Stimulated activated naive CD8-positive, alpha-beta T cell treated with anti-CD3 and anti-CD28 coated beads, Interleukin-15, amount 100 ng/mL, for 72 hours (primary cell): ENCODE measurements at regions not wholly inside any gene's neighbourhood (a gene's known extent, or its start where the extent isn't known, plus 50 kb on each side); places are given as distances from the start of the nearest gene placed in this dataset.

ENCODE experiments used
- ATAC-seq: fragments of 150-1000 bp; cut with Tn5 transposase; 2 replicates; pipeline ENCODE4 v1.10.0; 2021; ENCODE audit warnings: mild to moderate bottlenecking, moderate library complexity
- DNase-seq, 2 donors: peaks; one replicate each; pipeline ENCODE4 v3.0.0; 2021 to 2022
- H3K27ac Mint-ChIP-seq, 2 donors: one replicate each; pipeline ENCODE4 v1.8.0; 2022; ENCODE audit warnings: mild to moderate bottlenecking in 2 of 2, mixed read lengths in 2 of 2, moderate library complexity in 2 of 2
- H3K27me3 Mint-ChIP-seq: one replicate; pipeline ENCODE4 v1.8.0; 2022; ENCODE audit warnings: mixed read lengths
- H3K4me1 Mint-ChIP-seq: one replicate; pipeline ENCODE4 v1.8.0; 2022; ENCODE audit warnings: mild to moderate bottlenecking, mixed read lengths
- H3K4me3 Mint-ChIP-seq, 2 donors: one replicate each; pipeline ENCODE4 v1.8.0; 2022; ENCODE audit warnings: mild to moderate bottlenecking in 2 of 2, mixed read lengths in 2 of 2, moderate library complexity in 1 of 2
- H3K9me3 Mint-ChIP-seq, 2 donors: one replicate each; pipeline ENCODE4 v1.8.0; 2022; ENCODE audit warnings: mixed read lengths in 2 of 2

DNA sequence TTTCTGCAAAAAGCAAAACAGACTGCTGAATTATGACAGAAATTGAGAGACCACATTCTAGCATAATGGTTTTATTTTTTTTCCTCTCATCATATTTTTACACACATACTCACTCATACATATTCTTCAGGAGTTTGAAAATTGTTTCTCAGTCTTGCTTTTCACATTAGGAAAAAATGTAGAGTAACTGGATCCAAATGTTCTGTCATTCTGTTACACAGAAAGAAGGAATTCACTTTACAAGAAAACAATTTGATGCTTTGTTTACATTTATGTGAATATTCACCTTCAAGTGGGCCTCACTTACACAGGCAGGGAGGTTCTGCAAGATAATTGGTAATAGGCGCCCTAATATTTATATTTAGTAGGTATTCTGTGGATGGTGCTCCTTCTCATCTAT is 82.0 kb downstream of the ARL4A start:
- no peaks in the 10 kb centered on the region for H3K4me1 Mint-ChIP-seq
- H3K27ac Mint-ChIP-seq = no peak overlapping the region
- peaks cover 0 to 10% of the 10 kb centered on the region in 2 donors for H3K9me3 Mint-ChIP-seq
- no peak for ATAC-seq
- no peak overlapping the region for H3K4me3 Mint-ChIP-seq
- no peak for DNase-seq
- H3K27me3 Mint-ChIP-seq = peaks cover 8% of the 10 kb centered on the region

DNA sequence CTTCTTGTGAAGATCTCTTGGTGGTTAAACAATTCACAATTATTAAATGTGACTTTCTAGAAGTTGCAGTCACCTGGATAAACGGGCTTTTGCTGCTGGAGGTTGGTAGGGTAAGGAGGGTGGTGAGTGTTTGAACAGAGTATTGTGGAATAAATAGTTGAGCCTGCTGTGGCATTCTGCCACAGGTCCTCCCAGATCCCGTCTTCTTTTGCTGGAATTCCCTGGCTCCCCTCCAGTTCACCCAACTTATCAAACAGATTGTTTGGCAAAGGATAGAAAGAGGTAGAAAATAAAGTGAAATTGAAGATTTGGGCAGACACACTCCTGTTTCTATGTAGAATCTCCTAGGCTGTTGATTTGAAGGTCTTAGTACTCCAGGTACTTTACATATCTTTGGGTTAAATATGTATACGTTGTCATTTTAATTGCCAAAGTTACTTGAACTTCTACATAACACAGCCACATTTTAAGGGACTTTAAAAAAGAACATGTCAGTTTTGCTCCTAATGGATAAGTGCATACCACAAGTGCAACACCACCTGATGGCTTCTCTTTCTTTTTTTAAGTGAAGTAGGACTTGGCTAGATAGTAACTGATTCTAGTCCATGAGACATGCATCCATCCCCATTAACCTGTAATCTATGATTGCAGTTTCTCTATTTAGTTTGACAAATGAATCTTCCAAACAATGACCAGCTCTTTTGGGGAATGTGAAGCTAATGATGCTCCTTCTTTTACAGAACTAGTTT is 83.0 kb downstream of the ARL4A start:
- H3K27me3 Mint-ChIP-seq = peaks cover 8% of the 10 kb centered on the region
- no peak overlapping the region for H3K4me3 Mint-ChIP-seq
- H3K27ac Mint-ChIP-seq = no peak overlapping the region

DNA sequence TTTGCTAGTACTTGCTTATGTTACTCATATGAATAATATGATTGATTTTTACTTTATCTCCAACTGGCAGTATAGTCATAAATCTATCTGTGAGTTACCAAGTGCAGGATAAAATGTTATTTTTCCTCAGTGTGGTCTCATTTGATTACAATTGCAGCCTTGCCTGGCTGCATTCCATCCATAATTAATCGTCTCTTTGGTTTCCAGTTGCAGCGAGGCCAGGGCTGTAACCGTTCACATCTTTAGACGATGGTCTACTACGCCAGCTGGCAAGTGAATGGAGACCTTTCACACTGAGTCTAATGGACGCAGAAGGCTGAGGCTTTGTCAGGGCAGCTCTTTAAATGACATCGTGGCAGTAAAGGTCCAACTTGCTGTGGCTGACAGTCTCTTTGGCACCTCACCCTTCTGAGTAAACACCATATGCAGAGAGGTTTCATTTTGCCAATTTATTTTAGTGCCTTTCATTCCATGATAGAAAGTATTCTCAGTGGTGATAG is 84.0 kb downstream of the ARL4A start:
- ATAC-seq (no peak), DNase-seq (no peak)
- Mint-ChIP-seq H3K9me3 (peaks cover 0 to 10% of the 10 kb centered on the region in 2 donors), H3K27me3 (peaks cover 8% of the 10 kb centered on the region), H3K4me3 (no peak overlapping the region), H3K27ac (no peak overlapping the region), H3K4me1 (no peaks in the 10 kb centered on the region)

More for the DNA sequence above, 83.0 kb downstream of the ARL4A start:
- Mint-ChIP-seq H3K9me3 (peaks cover 0 to 10% of the 10 kb centered on the region in 2 donors), H3K4me1 (no peaks in the 10 kb centered on the region)
- DNase-seq (no peak), ATAC-seq (no peak)

DNA sequence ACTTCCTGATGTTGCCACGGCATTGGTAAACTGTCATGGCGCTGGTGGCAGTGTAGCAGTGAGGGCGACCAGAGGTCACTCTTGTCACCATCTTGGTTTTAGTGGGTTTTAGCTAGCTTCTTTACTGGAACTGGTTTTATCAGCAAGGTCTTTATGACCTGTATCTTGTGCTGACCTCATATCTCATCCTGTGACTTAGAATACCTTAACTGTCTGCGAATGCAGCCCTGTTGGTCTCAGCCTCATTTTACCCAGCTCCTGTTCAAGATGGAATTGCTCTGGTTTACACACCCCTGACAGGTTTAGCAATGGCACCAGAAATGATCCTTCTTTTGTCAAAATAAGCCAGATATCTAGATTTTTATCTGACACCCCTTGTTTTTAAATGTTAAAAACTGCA is 85.3 kb downstream of the ARL4A start:
- peaks cover 0 to 10% of the 10 kb centered on the region in 2 donors for H3K9me3 Mint-ChIP-seq
- H3K27ac Mint-ChIP-seq = no peak overlapping the region
- no peak for ATAC-seq
- no peak for DNase-seq
- H3K27me3 Mint-ChIP-seq = peaks cover 8% of the 10 kb centered on the region
- H3K4me3 Mint-ChIP-seq = no peak overlapping the region
- H3K4me1 Mint-ChIP-seq = no peaks in the 10 kb centered on the region

DNA sequence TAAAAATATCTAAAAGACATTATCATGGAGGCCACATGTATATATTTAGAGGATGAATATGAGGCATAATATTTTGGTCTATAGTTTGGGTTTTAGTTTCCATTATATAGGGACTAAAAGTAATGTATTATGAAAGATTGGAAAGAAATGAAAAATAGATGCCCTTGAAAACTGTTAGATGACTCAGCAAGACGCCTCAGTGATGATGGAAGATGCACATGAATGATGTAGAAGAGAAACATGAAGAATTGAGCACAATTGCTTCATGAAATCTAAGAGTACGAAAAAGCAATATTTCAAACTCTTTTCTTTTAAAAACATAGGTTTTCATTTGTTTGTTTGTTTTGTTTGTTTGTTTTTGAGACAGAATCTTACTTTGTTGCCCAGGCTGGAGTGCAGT is 89.8 kb downstream of the ARL4A start:
- no peak for DNase-seq
- peaks cover 0 to 10% of the 10 kb centered on the region in 2 donors for H3K9me3 Mint-ChIP-seq
- H3K4me3 Mint-ChIP-seq = no peak overlapping the region
- no peaks in the 10 kb centered on the region for H3K4me1 Mint-ChIP-seq
- H3K27ac Mint-ChIP-seq = no peak overlapping the region
- ATAC-seq = no peak
- peaks cover 20% of the 10 kb centered on the region for H3K27me3 Mint-ChIP-seq

DNA sequence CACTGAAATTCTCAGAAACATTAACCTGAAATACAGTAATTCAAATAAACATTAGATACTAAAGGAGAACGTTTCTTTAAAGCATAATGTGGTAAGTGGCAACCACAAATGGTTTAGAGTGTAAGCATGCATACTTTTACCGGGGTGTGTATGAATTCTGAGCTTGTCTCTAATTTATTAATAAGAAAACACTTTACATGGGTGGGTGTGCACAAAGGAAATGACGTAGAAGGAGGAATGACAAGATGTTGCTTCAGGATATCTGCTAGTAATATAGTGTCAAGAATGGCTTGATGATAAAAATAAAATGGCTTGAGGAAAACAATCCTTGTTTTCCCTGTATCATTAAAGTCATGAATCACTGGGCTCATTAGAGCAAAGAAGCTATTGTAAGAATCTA is 92.5 kb downstream of the ARL4A start:
- H3K27ac Mint-ChIP-seq = no peak overlapping the region
- no peak for ATAC-seq
- H3K4me3 Mint-ChIP-seq = no peak overlapping the region
- DNase-seq = no peak
- H3K27me3 Mint-ChIP-seq = peaks cover 15% of the 10 kb centered on the region
- no peaks in the 10 kb centered on the region for H3K4me1 Mint-ChIP-seq
- no peaks in the 10 kb centered on the region for H3K9me3 Mint-ChIP-seq

DNA sequence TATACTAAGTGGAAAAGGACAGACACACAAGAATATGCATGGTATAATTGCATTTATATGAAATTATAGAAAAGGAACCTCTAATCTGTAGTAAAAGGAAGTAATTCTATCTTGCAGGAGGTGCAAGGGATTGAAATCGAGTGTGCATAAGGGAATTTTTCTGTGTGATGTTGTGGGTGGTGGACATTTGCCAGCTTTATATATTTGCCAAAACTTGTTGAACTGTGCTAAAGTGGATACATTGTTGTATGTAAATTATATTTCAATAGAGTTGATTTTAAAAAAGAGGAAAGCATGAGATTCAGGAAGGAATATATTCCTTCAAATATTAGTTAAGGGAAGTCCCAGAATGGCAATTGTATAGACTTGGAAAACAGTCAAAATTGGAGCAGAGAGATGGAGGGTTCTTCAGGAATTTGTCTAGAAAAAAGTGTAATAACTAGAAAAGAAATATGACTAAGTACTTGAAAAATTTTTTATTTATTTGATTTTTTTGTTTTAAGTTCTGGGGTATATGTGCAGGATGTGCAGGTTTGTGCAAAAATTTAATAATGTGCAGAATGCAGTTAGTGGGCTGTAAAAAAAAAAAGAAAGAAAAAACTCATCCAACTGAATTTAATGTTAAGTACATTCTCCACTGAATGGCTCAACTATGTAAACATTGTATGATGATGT is 96.1 kb downstream of the ARL4A start:
- DNase-seq (no peak), ATAC-seq (no peak)
- Mint-ChIP-seq H3K4me3 (no peak overlapping the region), H3K27ac (no peak overlapping the region), H3K27me3 (peaks cover 15% of the 10 kb centered on the region), H3K4me1 (no peaks in the 10 kb centered on the region), H3K9me3 (no peaks in the 10 kb centered on the region)

DNA sequence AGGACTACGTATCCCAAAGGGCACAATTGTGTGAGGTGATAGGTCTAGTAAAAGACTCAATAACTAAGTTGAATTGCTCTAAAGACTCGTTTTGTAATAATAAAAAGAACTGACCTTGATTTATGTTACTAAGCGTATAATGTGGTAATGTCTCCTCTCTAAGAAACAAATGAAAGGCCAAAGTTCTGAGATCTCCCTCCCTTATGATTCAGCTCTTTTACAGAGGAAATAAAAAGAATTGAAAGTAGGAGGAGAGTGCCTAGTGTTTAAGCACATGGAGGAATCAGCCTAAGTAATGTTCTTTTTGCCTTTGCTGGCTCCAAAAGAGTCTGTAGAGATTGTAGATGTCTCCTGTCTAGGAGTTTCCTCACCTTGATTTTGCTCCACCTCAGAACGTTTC is 98.0 kb downstream of the ARL4A start:
- ATAC-seq (no peak), DNase-seq (no peak)
- Mint-ChIP-seq H3K27me3 (peaks cover 8% of the 10 kb centered on the region), H3K4me1 (no peaks in the 10 kb centered on the region), H3K27ac (no peak overlapping the region), H3K9me3 (no peaks in the 10 kb centered on the region), H3K4me3 (no peak overlapping the region)

DNA sequence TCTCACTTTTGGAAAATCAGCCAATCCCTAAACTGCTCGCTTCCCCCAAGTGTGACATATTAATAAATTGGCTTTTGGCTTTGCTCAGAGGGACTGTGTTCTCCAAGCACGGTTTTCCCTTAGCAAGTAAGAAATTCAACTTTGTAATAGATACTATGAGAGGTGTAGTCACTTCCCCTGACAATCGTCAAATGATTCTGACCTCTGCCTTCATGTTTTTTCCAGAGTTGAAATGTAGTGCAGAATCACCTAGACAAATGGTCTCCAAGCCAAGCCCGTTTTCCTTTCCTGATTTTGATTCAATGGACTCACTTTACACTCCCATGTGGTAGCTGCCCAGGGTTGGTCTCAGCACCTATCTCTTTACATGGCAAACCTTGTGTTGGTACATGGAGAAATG is 99.1 kb downstream of the ARL4A start:
- H3K4me1 Mint-ChIP-seq = no peaks in the 10 kb centered on the region
- DNase-seq (no peak), ATAC-seq (no peak)
- H3K4me3 Mint-ChIP-seq = no peak overlapping the region
- H3K27ac Mint-ChIP-seq = no peak overlapping the region
- no peaks in the 10 kb centered on the region for H3K27me3 Mint-ChIP-seq
- no peaks in the 10 kb centered on the region for H3K9me3 Mint-ChIP-seq

DNA sequence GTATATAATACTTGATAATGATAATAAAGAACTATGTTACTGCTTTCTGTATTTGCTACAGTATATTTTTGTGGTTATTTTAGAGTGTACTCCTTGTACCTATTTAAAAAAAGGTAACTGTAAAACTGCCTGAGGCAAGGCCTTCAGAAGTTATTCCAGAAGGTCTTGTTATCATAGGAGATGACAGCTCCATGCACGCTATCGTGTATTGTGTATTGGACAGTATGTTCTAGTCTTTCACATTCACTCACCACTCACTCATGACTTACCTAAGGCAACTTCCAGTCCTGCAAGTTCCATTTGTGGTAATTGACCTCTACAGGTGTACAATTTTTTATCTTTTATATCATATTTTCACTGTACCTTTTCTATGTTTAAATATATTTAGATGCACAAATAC is 100.7 kb downstream of the ARL4A start:
- Mint-ChIP-seq H3K4me3 (no peak overlapping the region), H3K27ac (no peak overlapping the region), H3K4me1 (no peaks in the 10 kb centered on the region), H3K9me3 (no peaks in the 10 kb centered on the region), H3K27me3 (no peaks in the 10 kb centered on the region)
- no peak for DNase-seq
- no peak for ATAC-seq

DNA sequence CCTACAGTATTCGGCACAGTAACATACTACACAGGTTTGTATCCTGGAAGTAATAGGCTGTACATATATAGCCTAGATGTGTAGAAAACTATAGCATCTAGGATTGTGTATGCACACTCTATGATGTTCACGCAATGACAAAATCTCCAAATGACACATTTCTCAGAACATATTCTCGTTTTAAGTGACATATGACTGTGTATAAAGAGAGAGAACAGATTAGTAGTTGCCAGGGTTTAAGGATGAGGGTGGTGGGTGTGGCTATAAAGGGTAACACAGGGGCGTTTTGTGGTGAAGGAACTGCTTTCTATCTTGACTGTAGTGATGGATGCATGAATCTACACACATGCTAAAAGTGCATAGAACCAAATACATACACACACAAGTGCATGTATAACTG is 101.2 kb downstream of the ARL4A start:
- ATAC-seq (no peak), DNase-seq (no peak)
- no peaks in the 10 kb centered on the region for H3K27me3 Mint-ChIP-seq
- no peaks in the 10 kb centered on the region for H3K4me1 Mint-ChIP-seq
- H3K9me3 Mint-ChIP-seq = no peaks in the 10 kb centered on the region
- no peak overlapping the region for H3K4me3 Mint-ChIP-seq
- no peak overlapping the region for H3K27ac Mint-ChIP-seq

DNA sequence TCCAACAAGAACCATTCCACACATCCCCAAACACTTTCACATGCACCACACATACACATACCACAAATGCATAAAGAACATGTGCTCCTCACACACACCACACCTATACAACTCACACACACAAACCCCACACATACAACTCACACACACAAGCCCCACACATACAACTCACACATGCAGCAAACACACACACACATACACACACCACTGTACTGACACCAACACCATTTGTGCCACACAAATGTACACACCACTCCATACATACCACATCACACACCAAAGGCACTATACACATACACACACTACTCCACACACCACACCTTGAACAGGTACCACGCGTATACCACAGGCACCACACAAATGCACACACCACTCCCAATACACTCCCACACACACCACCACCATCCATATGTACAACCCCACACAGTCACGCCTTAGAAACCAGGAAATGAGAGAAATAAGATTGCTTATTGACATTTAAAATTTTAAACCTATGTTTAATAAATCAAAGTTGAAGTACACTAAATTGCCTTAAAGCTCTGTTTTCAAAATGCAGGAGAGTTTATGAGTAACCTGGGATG is 107.4 kb downstream of the ARL4A start:
- Mint-ChIP-seq H3K27ac (no peak overlapping the region), H3K9me3 (no peaks in the 10 kb centered on the region), H3K4me3 (no peak overlapping the region), H3K4me1 (no peaks in the 10 kb centered on the region), H3K27me3 (no peaks in the 10 kb centered on the region)
- DNase-seq (no peak), ATAC-seq (no peak)

DNA sequence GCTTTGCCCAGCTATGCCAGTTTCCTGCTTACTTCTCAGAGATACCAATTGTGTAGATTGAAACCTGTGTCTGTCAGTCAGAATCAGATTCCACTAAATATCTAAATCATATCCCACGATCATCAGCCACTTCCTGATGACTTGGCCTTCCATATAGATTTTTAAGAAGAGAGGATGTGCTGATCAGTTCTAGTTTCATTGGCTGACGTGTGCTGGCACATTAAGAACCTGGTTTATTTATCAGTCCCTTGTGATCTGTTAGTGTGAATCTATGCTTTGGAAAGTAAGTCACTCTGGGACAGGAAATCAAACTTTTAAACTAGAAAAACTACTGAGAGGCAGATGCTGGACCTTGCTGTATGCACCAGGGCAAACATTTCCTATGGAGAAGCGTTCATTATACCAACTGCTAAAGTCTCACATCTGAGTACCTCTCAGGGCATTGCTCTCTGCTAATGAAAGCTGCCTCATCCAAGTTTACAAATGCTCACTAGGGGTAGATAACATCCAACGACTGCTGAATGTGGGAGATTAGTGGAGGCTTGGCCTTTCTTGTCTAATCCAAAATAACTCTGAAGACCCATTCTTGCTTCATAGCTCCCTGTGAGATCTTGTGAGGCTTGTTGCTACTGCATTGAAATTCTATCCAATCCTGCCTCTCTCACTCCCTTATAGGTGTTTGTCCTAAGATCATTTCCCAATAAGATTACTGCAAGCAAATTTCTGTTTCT is 109.1 kb downstream of the ARL4A start:
- no peak overlapping the region for H3K4me3 Mint-ChIP-seq
- ATAC-seq (peak; percentile 35), DNase-seq (no peak)
- no peaks in the 10 kb centered on the region for H3K4me1 Mint-ChIP-seq
- peaks cover 3% of the 10 kb centered on the region for H3K27me3 Mint-ChIP-seq
- H3K27ac Mint-ChIP-seq = peak overlapping the region in 1 of 2 donors; percentile 37
- H3K9me3 Mint-ChIP-seq = no peaks in the 10 kb centered on the region

DNA sequence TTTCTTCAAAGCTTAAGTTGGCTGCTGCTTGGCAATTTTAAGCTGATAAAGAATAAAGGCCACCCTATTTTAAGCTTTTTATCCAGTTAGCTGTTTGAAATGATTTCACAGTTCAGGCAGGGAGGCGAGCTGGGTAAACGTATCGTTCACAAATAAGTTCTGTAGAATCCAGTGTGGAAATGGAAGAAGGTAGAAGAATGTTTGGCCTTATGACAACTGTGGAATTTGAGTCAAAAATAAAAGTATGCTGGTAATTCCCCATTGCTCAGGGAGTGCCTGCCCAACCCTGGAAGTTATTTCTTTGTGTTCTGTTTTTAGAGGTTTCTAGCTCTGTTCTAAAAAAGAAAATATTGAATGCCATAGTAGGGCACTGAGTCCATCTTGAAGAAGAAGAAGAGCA is 113.1 kb downstream of the ARL4A start:
- Mint-ChIP-seq H3K9me3 (no peaks in the 10 kb centered on the region), H3K4me3 (no peak overlapping the region), H3K4me1 (peaks cover 14% of the 10 kb centered on the region), H3K27ac (no peak overlapping the region), H3K27me3 (peaks cover 23% of the 10 kb centered on the region)
- DNase-seq = no peak
- no peak for ATAC-seq

DNA sequence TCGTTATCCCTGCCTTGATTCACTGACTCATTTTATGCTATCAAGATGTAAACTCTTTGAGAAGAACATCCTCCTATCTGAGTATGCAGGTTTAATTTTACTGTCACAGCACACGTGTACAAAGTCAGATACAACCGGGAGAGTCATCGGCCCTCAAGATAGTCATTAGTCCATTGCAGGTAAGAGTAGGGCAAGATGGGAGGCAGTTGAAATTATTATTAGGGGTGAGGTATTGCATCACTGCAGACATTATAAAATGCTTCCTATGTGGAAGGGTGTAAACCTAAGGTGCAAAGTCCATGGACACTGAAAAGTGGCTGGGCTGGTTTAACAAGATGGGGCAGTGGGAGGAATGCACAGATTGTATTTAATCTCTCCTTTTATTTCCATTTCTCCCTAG is 113.7 kb downstream of the ARL4A start:
- Mint-ChIP-seq H3K27ac (no peak overlapping the region), H3K27me3 (peaks cover 23% of the 10 kb centered on the region), H3K4me3 (no peak overlapping the region), H3K9me3 (no peaks in the 10 kb centered on the region), H3K4me1 (peaks cover 20% of the 10 kb centered on the region)
- DNase-seq (no peak), ATAC-seq (no peak)

DNA sequence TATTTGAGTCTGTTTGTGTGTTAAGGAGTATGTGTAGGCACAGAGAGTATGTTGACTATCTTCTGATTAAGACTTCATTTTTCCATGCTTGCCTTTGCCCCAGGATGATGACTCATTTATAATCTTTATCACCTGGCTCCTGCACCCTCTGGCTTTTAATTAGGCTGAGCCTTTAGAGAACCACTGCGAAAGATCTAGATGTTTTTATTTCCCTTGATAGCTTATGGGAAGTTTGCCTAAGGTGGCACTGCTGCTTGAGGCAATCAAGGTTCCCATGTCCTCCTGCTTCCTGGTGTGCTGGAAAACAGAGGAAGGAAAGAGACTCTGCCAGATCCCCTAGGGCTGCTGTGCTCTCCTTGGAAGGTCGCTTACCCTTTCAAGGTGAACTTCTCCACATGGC is 114.6 kb downstream of the ARL4A start:
- DNase-seq = no peak
- Mint-ChIP-seq H3K4me3 (no peak overlapping the region), H3K9me3 (no peaks in the 10 kb centered on the region), H3K4me1 (peaks cover 26% of the 10 kb centered on the region), H3K27me3 (peaks cover 23% of the 10 kb centered on the region), H3K27ac (no peak overlapping the region)
- ATAC-seq = no peak
